ENCODE measurements at regions not wholly inside any gene's neighbourhood (a gene's known extent, or its start where the extent isn't known, plus 50 kb on each side); places are given as distances from the start of the nearest gene placed in this dataset.

GRCh38 chr12:29053567-29053966 is 95.5 kb upstream of the FAR2 start:
- TF ChIP-seq CTCF (IDR thresholded peaks at IDR 0.05 in 8 of 11, conservative IDR thresholded peaks at IDR 0.05 in 3 of 11), result no peak
- TF ChIP-seq POLR2AphosphoS5 (IDR thresholded peaks at IDR 0.05), result no peak
- TF ChIP-seq POLR2A (IDR thresholded peaks at IDR 0.05), result no peak

All from spleen (tissue), 7 donors.